ENCODE measurements at regions not wholly inside any gene's neighbourhood (a gene's known extent, or its start where the extent isn't known, plus 50 kb on each side); places are given as distances from the start of the nearest gene placed in this dataset.

DNA sequence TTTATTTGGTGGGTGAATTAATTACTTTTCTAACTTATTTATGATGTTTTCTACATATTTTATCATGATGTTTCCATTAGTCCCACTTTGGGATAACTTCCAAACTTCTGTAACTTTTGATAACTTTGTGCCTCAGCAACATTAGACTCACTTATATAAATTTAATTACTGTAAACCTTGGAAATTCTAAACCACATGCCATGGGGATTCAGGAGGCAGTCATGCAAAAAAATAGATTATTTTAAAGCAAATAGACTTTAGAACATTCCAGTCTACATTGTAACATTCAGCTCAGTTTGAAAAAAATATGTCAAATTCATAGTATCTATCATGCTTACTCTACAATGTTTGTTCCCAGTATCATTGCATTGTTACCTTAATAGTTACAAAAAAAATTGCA lies 728.5 kb upstream of the NRXN1 start:
- no peaks in the 10 kb centered on the region for H3K36me3 ChIP-seq (ENCODE audit: control insufficient read depth in 2 of 2, extremely low read depth in 1 of 2, insufficient read depth in 2 of 2, low read length in 2 of 2)
- no peak for DNase-seq (ENCODE audit: low read depth, low spot score)
- H3K4me2 ChIP-seq (ENCODE audit: control insufficient read depth, extremely low read depth, insufficient read depth, low read depth, low read length) = no peak overlapping the region
- TF ChIP-seq EZH2 (IDR thresholded peaks at IDR 0.05; ENCODE audit: low read length) = no peak
- no peak for FAIRE-seq
- no peak overlapping the region for H3K9ac ChIP-seq (ENCODE audit: control insufficient read depth, extremely low read depth, insufficient read depth, low read length)
- no peaks in the 10 kb centered on the region for H3K9me1 ChIP-seq (ENCODE audit: control insufficient read depth, extremely low read depth, insufficient read depth, low read length)
- H3K4me3 ChIP-seq (ENCODE audit: control insufficient read depth in 2 of 3, extremely low read depth in 1 of 3, insufficient read depth in 2 of 3, low read depth in 1 of 3, low read length in 3 of 3) = no peak overlapping the region
- H2AFZ ChIP-seq (ENCODE audit: control insufficient read depth, low read length) = no peak overlapping the region
- no peaks in the 10 kb centered on the region for H4K20me1 ChIP-seq (ENCODE audit: control insufficient read depth, extremely low read depth, insufficient read depth, low read length)
- H3K27me3 ChIP-seq (ENCODE audit: control insufficient read depth, extremely low read depth, insufficient read depth, low read length) = no peaks in the 10 kb centered on the region
- no peaks in the 10 kb centered on the region for H3K79me2 ChIP-seq (ENCODE audit: control insufficient read depth, insufficient read depth, low read length)
- no peaks in the 10 kb centered on the region for H3K4me1 ChIP-seq (ENCODE audit: control insufficient read depth, extremely low read depth, insufficient read depth, low read length)
- no peaks in the 10 kb centered on the region for H3K9me3 ChIP-seq (ENCODE audit: control insufficient read depth, low read depth, low read length)
- dilution Hi-C loops (cut with MboI; ENCODE audit: extremely low pct_ligation_motif_present, low sequenced_read_pairs) = no loop called here
- H3K27ac ChIP-seq (ENCODE audit: control insufficient read depth, insufficient read depth, low read length) = no peak overlapping the region

DNA sequence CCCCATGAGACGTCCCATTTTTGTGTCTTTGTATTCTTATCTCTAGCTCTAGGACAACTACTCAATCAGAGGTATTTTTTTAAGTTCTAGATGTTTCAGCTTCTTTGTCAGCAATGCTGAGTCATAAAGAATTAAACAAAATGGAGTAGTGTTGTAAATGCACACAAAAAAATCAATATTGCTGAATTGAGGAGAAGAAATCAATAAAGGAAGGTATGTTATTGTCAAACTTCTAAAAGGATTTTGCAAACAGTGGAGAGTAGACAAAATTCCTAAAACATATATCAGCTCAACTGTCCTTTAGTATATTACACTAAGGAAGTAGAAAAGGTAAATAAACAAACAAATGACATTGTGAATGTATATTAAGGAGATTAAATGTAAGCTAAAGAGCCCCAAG lies 726.1 kb upstream of the NRXN1 start:
- Histone ChIP-seq H3K9me1 (ENCODE audit: control insufficient read depth, extremely low read depth, insufficient read depth, low read length) (no peaks in the 10 kb centered on the region), H2AFZ (ENCODE audit: control insufficient read depth, low read length) (no peak overlapping the region), H3K4me1 (ENCODE audit: control insufficient read depth, extremely low read depth, insufficient read depth, low read length) (no peaks in the 10 kb centered on the region), H3K79me2 (ENCODE audit: control insufficient read depth, insufficient read depth, low read length) (no peaks in the 10 kb centered on the region), H3K36me3 (ENCODE audit: control insufficient read depth in 2 of 2, extremely low read depth in 1 of 2, insufficient read depth in 2 of 2, low read length in 2 of 2) (no peaks in the 10 kb centered on the region), H3K4me3 (ENCODE audit: control insufficient read depth in 2 of 3, extremely low read depth in 1 of 3, insufficient read depth in 2 of 3, low read depth in 1 of 3, low read length in 3 of 3) (no peak overlapping the region), H3K9me3 (ENCODE audit: control insufficient read depth, low read depth, low read length) (no peaks in the 10 kb centered on the region), H4K20me1 (ENCODE audit: control insufficient read depth, extremely low read depth, insufficient read depth, low read length) (no peaks in the 10 kb centered on the region), H3K9ac (ENCODE audit: control insufficient read depth, extremely low read depth, insufficient read depth, low read length) (no peak overlapping the region), H3K27me3 (ENCODE audit: control insufficient read depth, extremely low read depth, insufficient read depth, low read length) (no peaks in the 10 kb centered on the region), H3K27ac (ENCODE audit: control insufficient read depth, insufficient read depth, low read length) (no peak overlapping the region), H3K4me2 (ENCODE audit: control insufficient read depth, extremely low read depth, insufficient read depth, low read depth, low read length) (no peak overlapping the region)
- dilution Hi-C loops (cut with MboI; ENCODE audit: extremely low pct_ligation_motif_present, low sequenced_read_pairs) = no loop called here
- FAIRE-seq (no peak), DNase-seq (ENCODE audit: low read depth, low spot score) (no peak)
- TF ChIP-seq EZH2 (IDR thresholded peaks at IDR 0.05; ENCODE audit: low read length) = no peak

DNA sequence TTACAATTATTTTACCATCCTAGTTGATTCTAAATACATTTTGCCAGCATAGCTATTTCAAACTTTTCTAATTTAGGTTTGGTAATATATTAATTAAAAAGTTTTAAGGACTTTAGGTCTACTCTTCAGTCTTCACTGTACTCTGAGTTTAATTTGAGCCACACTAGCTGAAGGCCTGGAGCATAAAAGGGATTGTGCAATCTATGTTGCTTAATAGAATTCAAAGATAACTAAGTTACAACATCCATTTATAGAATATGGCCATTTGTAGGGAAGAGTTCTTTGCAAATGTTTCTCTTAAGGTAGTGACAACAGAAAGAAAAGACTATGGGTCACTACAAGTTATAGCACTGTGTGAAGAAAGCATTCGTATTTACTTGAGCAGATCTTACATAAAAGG lies 702.2 kb upstream of the NRXN1 start:
- Histone ChIP-seq H3K9me3 (ENCODE audit: control insufficient read depth, low read depth, low read length) (no peaks in the 10 kb centered on the region), H3K4me3 (ENCODE audit: control insufficient read depth in 2 of 3, extremely low read depth in 1 of 3, insufficient read depth in 2 of 3, low read depth in 1 of 3, low read length in 3 of 3) (no peak overlapping the region), H3K9me1 (ENCODE audit: control insufficient read depth, extremely low read depth, insufficient read depth, low read length) (no peaks in the 10 kb centered on the region), H3K79me2 (ENCODE audit: control insufficient read depth, insufficient read depth, low read length) (no peaks in the 10 kb centered on the region), H2AFZ (ENCODE audit: control insufficient read depth, low read length) (no peak overlapping the region), H3K27ac (ENCODE audit: control insufficient read depth, insufficient read depth, low read length) (no peak overlapping the region), H3K9ac (ENCODE audit: control insufficient read depth, extremely low read depth, insufficient read depth, low read length) (no peak overlapping the region), H4K20me1 (ENCODE audit: control insufficient read depth, extremely low read depth, insufficient read depth, low read length) (no peaks in the 10 kb centered on the region), H3K4me2 (ENCODE audit: control insufficient read depth, extremely low read depth, insufficient read depth, low read depth, low read length) (no peak overlapping the region), H3K36me3 (ENCODE audit: control insufficient read depth in 2 of 2, extremely low read depth in 1 of 2, insufficient read depth in 2 of 2, low read length in 2 of 2) (no peaks in the 10 kb centered on the region), H3K27me3 (ENCODE audit: control insufficient read depth, extremely low read depth, insufficient read depth, low read length) (no peaks in the 10 kb centered on the region), H3K4me1 (ENCODE audit: control insufficient read depth, extremely low read depth, insufficient read depth, low read length) (no peaks in the 10 kb centered on the region)
- TF ChIP-seq, protein P1, sequence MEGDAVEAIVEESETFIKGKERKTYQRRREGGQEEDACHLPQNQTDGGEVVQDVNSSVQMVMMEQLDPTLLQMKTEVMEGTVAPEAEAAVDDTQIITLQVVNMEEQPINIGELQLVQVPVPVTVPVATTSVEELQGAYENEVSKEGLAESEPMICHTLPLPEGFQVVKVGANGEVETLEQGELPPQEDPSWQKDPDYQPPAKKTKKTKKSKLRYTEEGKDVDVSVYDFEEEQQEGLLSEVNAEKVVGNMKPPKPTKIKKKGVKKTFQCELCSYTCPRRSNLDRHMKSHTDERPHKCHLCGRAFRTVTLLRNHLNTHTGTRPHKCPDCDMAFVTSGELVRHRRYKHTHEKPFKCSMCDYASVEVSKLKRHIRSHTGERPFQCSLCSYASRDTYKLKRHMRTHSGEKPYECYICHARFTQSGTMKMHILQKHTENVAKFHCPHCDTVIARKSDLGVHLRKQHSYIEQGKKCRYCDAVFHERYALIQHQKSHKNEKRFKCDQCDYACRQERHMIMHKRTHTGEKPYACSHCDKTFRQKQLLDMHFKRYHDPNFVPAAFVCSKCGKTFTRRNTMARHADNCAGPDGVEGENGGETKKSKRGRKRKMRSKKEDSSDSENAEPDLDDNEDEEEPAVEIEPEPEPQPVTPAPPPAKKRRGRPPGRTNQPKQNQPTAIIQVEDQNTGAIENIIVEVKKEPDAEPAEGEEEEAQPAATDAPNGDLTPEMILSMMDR (optimal IDR thresholded peaks at IDR 0.05 in 1 of 3, IDR thresholded peaks at IDR 0.05 in 1 of 3, conservative IDR thresholded peaks at IDR 0.05 in 1 of 3; ENCODE audit: extremely low read depth in 1 of 3, insufficient read depth in 2 of 3, low read length in 3 of 3) = no peak
- no peak for TF ChIP-seq EZH2 (IDR thresholded peaks at IDR 0.05; ENCODE audit: low read length)
- no peak for DNase-seq (ENCODE audit: low read depth, low spot score)
- dilution Hi-C loops (cut with MboI; ENCODE audit: extremely low pct_ligation_motif_present, low sequenced_read_pairs) = no loop called here
- FAIRE-seq = no peak
